OCI-LY7 (cell line): ENCODE measurements at regions not wholly inside any gene's neighbourhood (a gene's known extent, or its start where the extent isn't known, plus 50 kb on each side); places are given as distances from the start of the nearest gene placed in this dataset.

Experiments
- BruUV-seq: library from RNA; stranded (reverse); fragments of 400-500 nt; replicated peaks from 2 replicates; lab custom pipeline; 2021; lab: Mats Ljungman, UMichigan
- CTCF ChIA-PET: fragments of 300-600 bp; sonication (Branson Sonifier 250); formaldehyde crosslinking; loops from one replicate; lab custom pipeline; 2022; ENCODE audit warnings: antibody characterized with exemption; ENCODE audit not compliant: unreplicated experiment; lab: Charles Lee
- POLR2A ChIA-PET: fragments of 300-600 bp; sonication (Branson Sonifier 250); formaldehyde crosslinking; loops from one replicate; lab custom pipeline; 2022; ENCODE audit warnings: antibody characterized with exemption; lab: Charles Lee
- DNase-seq: peaks from one replicate; pipeline ENCODE4 v3.0.0-alpha.2; 2015; ENCODE audit warnings: low spot score
- H2AFZ ChIP-seq: fragments of 200-600 bp; sonication (generic), shearing (Covaris generic); 2 replicates; pipeline ENCODE4 v1.6.1; 2014; ENCODE audit warnings: mild to moderate bottlenecking, antibody characterized with exemption, low read length, moderate library complexity
- H3K27ac ChIP-seq: fragments of 200-600 bp; sonication (generic); 2 replicates; pipeline ENCODE4 v1.5.1; 2014; ENCODE audit warnings: mixed run types, low read depth, mild to moderate bottlenecking, moderate library complexity, low read length, inconsistent platforms; ENCODE audit not compliant: poor library complexity, severe bottlenecking
- H3K36me3 ChIP-seq: fragments of 200-600 bp; sonication (generic); 2 replicates; pipeline ENCODE4 v1.6.1; 2014; ENCODE audit warnings: mild to moderate bottlenecking, antibody characterized with exemption, low read length, moderate library complexity, mixed read lengths; ENCODE audit not compliant: insufficient read depth
- H3K4me1 ChIP-seq: fragments of 200-600 bp; sonication (generic); 2 replicates; pipeline ENCODE4 v1.5.1; 2014; ENCODE audit warnings: mild to moderate bottlenecking, low read length; ENCODE audit not compliant: insufficient read depth, poor library complexity, severe bottlenecking
- H3K4me2 ChIP-seq: fragments of 200-600 bp; sonication (generic); 2 replicates; pipeline ENCODE4 v1.6.1; 2014; ENCODE audit warnings: mild to moderate bottlenecking, low read length
- H3K4me3 ChIP-seq: fragments of 200-600 bp; sonication (generic); 2 replicates; pipeline ENCODE4 v1.5.1; 2014; ENCODE audit warnings: mild to moderate bottlenecking, low read depth, low read length; ENCODE audit not compliant: poor library complexity, severe bottlenecking
- H3K79me2 ChIP-seq: fragments of 200-600 bp; sonication (generic); 2 replicates; pipeline ENCODE4 v1.6.1; 2016; ENCODE audit warnings: low read depth, mild to moderate bottlenecking, low read length, moderate library complexity, mixed read lengths; ENCODE audit not compliant: insufficient read depth
- H3K9me2 ChIP-seq: fragments of 200-600 bp; sonication (generic); 2 replicates; pipeline ENCODE4 v1.6.1; 2016; ENCODE audit warnings: mild to moderate bottlenecking, low read length, mixed read lengths; ENCODE audit not compliant: insufficient read depth
- H3K9me3 ChIP-seq: fragments of 200-600 bp; sonication (generic); 2 replicates; pipeline ENCODE4 v1.6.1; 2014; ENCODE audit warnings: mild to moderate bottlenecking, mixed run types, low read length, mixed read lengths
- H4K20me1 ChIP-seq: fragments of 200-600 bp; sonication (generic); 2 replicates; pipeline ENCODE4 v1.6.1; 2014; ENCODE audit warnings: mild to moderate bottlenecking, antibody characterized with exemption, low read length, moderate library complexity, mixed read lengths; ENCODE audit not compliant: insufficient read depth
- EZH2phosphoT487 ChIP-seq: fragments of 200-600 bp; sonication (generic); IDR thresholded peaks from 2 replicates; pipeline ENCODE4 v1.6.1; 2018; ENCODE audit warnings: low read depth, borderline replicate concordance, mild to moderate bottlenecking, mixed run types, antibody characterized with exemption, low read length, moderate library complexity, mixed read lengths
- intact Hi-C: fragments of 100-400 bp; cut with micrococcal nuclease; formaldehyde crosslinking; loops from one replicate; pipeline ENCODE4 v1.10.0; 2022; ENCODE audit not compliant: unreplicated experiment
- TF ChIP-seq, protein P1 (sequence below): fragments of 200-600 bp; sonication (generic); conservative IDR thresholded peaks from 2 replicates; pipeline ENCODE4 v1.5.1; 2014; ENCODE audit warnings: mild to moderate bottlenecking, antibody characterized with exemption, low read length, moderate library complexity, mixed read lengths

DNA sequence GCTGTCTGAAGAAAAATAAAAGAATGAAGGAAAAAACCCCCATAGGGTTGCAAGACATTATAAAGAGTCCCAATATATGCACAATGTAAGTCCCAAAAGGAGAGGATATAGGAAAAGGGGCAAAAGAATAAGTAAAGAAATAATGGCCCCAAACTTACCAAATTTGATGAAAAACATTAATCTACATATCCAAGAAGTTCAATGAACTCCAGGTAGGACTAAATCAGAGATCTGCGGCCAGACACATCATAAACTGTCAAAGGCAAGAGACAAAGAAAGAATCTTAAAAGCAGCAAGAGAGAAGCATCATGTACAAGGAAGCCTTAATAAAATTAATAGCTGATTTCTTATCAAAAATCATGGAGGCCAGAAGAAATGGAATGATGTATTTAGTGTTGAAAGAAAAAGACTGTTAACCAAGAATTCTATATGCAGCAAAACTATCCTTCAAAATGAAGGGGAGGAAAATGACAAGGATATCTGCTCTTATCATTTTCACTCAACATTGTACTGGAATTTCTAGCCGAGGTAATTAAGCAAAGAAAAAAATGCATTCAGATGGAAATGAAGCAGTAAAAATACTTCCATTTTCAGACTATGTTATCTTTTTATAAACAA is 95.7 kb upstream of the GLI3 start:
- H3K36me3 ChIP-seq, result no peaks in the 10 kb centered on the region
- H3K9me3 ChIP-seq, result 0 out of 2 replicates have a peak, but pooled peaks cover 5% of the 10 kb centered on the region
- no peak overlapping the region for H3K4me3 ChIP-seq
- no peaks in the 10 kb centered on the region for H3K4me1 ChIP-seq
- TF ChIP-seq, protein P1, sequence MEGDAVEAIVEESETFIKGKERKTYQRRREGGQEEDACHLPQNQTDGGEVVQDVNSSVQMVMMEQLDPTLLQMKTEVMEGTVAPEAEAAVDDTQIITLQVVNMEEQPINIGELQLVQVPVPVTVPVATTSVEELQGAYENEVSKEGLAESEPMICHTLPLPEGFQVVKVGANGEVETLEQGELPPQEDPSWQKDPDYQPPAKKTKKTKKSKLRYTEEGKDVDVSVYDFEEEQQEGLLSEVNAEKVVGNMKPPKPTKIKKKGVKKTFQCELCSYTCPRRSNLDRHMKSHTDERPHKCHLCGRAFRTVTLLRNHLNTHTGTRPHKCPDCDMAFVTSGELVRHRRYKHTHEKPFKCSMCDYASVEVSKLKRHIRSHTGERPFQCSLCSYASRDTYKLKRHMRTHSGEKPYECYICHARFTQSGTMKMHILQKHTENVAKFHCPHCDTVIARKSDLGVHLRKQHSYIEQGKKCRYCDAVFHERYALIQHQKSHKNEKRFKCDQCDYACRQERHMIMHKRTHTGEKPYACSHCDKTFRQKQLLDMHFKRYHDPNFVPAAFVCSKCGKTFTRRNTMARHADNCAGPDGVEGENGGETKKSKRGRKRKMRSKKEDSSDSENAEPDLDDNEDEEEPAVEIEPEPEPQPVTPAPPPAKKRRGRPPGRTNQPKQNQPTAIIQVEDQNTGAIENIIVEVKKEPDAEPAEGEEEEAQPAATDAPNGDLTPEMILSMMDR, result no peak
- no peak for TF ChIP-seq EZH2phosphoT487
- no peaks in the 10 kb centered on the region for H3K79me2 ChIP-seq
- no peak overlapping the region for H3K4me2 ChIP-seq
- H2AFZ ChIP-seq, result no peak overlapping the region
- BruUV-seq, result no TSS peak
- H3K27ac ChIP-seq, result no peak overlapping the region
- ChIA-PET CTCF (no interaction called here), POLR2A (no interaction called here)
- H3K9me2 ChIP-seq, result no peaks in the 10 kb centered on the region
- H4K20me1 ChIP-seq, result no peaks in the 10 kb centered on the region
- intact Hi-C loops, result no loop called here
- DNase-seq, result no peak

DNA sequence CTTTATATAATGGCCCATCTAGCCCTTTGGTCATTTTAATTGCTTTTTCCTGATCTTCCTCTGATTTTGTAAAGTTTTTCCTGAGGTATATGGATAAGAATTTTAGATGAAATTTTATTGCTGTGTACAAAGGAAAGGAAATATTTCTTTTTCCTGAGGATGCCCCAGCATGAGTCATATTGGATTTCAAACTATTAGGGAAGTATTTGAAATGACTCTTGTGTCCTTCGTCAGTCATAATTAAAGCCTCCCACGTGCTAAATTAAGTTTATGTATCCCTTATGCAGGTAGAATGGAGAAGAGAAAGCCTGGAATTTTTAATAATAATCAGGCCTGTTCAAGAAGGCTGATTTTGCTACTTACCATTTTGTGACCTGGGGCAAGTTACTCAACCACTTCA is 82.6 kb upstream of the GLI3 start:
- no TSS peak for BruUV-seq
- no peak for TF ChIP-seq EZH2phosphoT487
- TF ChIP-seq, protein P1, result no peak
- Histone ChIP-seq H4K20me1 (no peaks in the 10 kb centered on the region), H3K9me2 (no peaks in the 10 kb centered on the region), H3K4me3 (no peak overlapping the region), H3K4me1 (peaks cover 24% of the 10 kb centered on the region), H3K27ac (no peak overlapping the region), H3K4me2 (no peak overlapping the region), H3K79me2 (no peaks in the 10 kb centered on the region), H3K36me3 (no peaks in the 10 kb centered on the region), H3K9me3 (no peaks in the 10 kb centered on the region), H2AFZ (no peak overlapping the region)
- intact Hi-C loops, result no loop called here
- POLR2A ChIA-PET, result interaction anchor here (1.7 kb wide), 1 partner anchor 23 kb away, joined by 4 read pairs; no protein-coding TSS in a partner anchor
- CTCF ChIA-PET, result no interaction called here
- no peak for DNase-seq

DNA sequence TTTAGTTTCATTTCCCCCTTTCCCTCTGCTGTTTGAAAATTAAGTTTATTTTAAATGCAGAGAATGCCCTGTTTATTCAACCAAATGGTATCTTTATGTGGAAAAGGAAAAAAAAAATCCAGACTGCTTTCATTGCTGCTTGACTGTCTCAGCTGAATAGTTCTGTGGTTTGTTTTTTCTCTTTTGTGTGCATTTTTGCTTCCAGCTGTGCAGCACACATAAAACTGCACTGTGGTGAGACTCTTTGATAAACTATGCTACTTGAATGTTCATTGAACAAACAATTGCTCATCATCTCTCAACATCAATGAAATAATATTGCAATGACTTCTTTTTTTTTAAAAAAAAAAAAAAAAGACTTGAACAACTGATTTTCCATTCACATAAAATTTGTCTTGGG is 78.6 kb upstream of the GLI3 start:
- intact Hi-C loops, result no loop called here
- Histone ChIP-seq H3K27ac (no peak overlapping the region), H3K4me3 (peak overlapping the region; percentile 8), H4K20me1 (no peaks in the 10 kb centered on the region), H3K79me2 (no peaks in the 10 kb centered on the region), H3K9me2 (no peaks in the 10 kb centered on the region), H3K4me2 (peak overlapping the region; percentile 46), H3K36me3 (no peaks in the 10 kb centered on the region), H3K9me3 (no peaks in the 10 kb centered on the region), H2AFZ (peak overlapping the region; percentile 46; the same call in 1 of the 2 replicates), H3K4me1 (peaks cover 26% of the 10 kb centered on the region)
- BruUV-seq, result no TSS peak
- ChIA-PET POLR2A (interaction anchor here (0.7 kb wide), 1 partner anchor 738 kb away, joined by 3 read pairs; no protein-coding TSS in a partner anchor), CTCF (no interaction called here)
- DNase-seq, result peak; percentile 43
- TF ChIP-seq, protein P1, result no peak
- no peak for TF ChIP-seq EZH2phosphoT487
